Glomerular visceral epithelial cell (primary cell): ENCODE measurements at regions not wholly inside any gene's neighbourhood (a gene's known extent, or its start where the extent isn't known, plus 50 kb on each side); places are given as distances from the start of the nearest gene placed in this dataset.

ENCODE experiments used
- DNase-seq: peaks from one replicate; pipeline ENCODE4 v3.0.0-alpha.2; 2016; ENCODE audit errors: extremely low spot score

DNA sequence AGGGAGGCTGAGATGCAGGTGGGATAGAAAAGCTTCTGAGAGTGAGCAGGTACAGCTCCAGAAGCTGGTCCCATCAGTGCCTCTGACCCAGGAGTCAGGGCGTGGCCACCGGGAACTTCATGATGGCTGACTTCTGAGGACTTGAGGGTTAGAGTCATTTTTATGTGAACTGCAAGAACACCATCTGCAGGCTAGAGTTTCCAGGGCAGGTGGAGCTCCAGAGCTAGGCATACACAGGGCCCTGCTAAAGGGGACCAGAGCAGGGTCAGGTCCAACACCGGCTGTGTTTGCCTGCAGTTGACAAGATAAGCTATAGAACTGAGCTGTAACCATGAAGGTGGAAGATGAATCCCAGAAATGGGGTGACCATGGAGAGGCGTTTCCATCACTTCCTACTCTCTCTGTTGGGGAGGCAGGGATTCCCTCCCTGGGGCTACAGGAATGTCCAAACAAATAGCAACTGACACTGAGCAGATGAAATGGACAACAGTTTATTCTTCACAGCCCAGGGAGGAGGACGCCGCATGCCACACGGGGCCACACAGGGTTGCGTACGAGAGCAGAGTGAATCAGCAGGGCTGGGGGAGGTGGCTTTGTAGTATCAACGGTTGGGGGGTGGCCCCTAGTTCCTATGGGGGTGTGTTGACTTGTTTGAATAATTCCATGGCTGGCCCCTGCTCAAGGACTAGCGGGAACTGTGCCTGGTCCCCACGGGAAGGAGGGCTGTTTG is 77.6 kb upstream of the ZNF516 start:
- no peak for DNase-seq

DNA sequence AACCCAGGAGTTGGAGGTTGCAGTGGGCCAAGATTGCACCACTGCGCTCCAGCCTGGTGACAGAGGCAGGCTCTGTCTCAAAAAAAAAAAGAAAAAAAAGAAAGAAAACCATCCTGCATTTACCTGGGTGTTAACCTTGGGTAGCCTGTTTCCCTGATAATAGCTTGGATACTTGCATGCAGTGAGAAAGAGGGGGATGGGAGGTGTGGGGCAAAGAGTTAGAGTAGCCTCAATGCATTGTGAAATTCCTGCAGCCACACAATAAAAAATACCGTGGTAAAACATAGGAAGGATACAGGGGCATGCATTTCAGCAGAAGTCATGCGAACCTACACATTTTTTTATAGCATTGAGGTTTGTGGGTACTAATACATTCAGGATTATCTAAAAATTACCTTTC is 76.6 kb upstream of the ZNF516 start:
- no peak for DNase-seq

DNA sequence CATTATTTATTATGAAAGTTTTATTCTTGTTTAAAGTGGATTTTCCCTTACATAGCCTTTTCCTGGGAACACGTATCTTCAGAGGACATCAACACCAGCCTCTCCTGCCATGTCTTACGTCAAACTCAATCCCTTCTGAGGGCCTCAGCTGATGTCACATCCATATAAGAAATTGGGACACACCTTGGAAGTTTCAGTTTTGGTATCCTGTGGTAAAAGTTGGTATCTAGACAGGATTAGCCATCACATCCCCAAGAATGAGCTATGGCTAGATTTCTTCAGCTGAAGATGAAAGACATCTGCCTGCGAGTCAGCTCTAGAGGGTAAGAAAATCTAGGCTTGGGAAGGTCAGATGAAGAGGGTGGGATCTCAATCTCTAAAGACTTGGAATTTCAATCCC is 75.8 kb upstream of the ZNF516 start:
- DNase-seq: no peak

DNA sequence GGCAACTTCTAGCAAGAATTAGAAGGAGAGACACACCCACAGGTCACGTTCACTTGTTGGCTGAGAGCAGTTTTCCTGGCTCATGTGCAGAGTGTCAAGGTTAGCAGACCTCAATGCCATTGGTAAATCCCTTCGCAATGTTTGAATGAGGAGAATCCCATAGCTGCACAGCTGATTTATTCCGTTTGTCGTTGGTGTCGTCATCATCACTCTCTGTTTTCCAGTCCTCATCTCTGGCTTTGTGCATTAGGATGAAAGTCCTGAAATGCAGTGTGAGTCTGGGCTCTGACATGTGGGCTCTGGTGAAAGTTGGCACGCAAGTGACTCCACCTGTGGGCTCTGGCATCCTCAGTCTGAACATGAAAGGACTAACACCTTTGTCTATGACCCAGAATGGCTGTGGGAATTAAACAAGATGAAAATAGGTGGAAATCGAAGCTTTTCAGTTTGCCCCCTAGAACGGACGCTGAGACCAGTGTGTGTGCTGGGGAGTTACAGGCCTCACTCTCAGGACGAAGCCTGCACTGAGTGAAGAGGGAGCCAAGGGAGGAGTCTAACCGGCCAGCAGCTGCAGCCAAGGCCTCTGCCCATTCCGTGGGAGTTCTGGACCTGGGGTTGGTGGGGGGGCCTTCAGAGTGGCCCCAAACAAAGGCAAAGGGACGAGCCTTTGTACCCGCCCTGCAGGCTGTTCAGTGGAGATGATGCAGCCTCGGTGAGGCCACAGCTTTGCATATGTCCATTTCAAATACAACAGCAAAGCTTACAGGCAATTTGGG is 74.8 kb upstream of the ZNF516 start:
- DNase-seq: no peak

GRCh38 chr18:76568731-76569130 is 73.7 kb upstream of the ZNF516 start:
- no peak for DNase-seq

GRCh38 chr18:76567835-76568445 is 72.9 kb upstream of the ZNF516 start:
- DNase-seq: no peak

DNA sequence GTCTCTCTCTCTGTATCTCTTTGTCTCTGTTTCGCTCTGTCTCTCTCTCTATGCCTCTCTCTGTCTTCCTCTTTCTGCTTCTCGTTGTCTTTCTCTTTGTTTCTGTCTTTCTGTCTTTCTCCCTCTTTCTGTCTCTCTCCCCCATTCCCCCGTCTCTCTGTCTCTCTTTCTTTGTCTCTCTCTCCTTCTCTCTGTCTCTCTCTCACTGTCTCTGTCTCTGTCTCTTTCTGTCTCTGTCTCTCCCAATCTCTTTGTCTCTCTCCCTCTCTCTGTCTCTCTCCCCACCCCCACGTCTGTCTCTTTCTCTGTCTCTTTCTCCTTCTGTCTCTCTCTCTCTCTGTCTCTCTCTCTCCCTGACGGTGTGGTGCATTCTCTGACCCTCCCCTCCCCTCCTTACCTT is 71.9 kb upstream of the ZNF516 start:
- DNase-seq: no peak

GRCh38 chr18:76565238-76566173 is 70.5 kb upstream of the ZNF516 start:
- peak; percentile 83 for DNase-seq

DNA sequence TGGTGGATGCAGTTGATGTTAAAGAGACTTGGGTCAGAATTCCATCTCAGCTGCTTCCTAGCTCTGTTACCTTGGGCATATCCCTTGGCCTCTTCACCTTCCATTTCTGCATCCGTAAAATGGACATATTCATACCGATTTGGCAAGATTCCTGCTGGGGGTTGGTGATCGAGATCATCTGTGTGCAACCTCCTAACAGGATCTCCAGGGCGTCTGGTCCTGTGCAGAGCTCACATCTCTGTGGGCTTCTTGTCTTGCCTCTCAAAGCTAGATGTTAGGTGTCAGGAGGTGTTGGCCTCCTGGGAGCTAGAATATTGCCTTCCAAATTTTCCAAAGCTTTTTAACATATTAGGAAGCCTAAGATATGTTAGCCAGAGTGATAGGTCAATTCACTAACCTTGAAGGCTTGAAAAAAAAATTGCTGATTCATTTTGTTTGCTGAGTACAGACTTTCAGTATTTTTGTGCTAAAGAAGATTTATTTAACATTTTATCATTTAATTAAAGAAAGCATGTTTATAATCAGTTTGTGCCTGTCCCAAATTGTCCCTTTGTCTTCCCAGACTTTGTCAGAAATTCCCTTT is 69.7 kb upstream of the ZNF516 start:
- DNase-seq: no peak

DNA sequence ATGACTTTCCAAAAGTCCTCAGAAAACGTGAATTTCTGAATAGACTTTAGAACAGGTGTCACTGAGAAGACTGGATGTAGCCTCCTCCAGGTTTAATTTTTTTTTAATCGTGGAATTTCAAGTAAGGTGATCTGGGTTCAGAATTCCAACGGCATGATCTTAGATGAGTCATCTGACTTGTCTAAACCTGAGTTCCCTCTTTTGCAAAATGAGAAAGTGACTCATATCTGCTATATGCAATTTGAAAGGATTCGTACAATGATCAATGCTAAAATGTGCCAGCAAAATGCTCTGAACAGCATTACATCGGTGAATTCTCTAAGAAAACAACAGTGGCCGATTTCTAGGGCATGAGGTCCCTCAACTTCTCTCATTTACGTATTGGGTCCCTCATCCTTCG is 69.1 kb upstream of the ZNF516 start:
- peak; percentile 42 for DNase-seq

DNA sequence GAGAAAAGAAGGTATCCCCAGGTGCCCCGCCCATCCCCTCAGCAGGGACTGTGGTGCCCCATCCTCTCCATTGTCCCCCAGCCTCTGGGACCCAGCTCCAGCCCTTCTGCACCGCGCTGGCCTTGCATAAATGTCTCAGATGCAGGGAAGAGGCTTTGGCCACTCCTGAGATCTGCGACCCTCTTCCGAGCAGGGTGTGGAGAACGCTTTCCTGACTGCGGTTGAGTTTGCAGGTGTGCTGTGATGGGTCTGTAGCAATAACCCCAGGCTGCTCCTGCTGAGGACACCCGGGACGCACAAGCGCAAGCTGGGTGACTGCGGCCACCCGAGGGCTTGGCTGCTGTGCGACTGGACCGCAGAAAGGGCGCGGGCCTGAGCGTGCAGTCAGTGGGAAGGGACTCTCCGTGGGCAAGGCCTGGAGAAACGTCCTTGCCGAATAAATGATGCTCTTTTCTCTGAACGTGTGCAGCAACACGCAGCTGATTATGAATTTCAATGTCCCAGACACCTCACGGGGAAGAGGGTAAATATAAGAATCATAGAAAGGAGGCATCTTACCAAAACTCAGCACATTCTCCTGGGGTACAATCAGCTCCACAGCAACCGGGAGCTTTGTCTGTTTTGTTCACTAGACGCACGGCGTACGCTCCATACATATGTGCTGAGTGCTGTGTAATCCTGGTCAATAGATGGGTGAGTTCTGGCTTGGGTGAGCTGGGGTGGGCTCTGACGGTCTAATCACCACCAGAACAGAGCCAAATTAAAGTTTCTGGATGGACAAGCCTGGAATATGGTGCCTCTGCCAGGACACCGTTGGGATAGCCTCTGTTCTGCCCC is 67.5 kb upstream of the ZNF516 start:
- no peak for DNase-seq

DNA sequence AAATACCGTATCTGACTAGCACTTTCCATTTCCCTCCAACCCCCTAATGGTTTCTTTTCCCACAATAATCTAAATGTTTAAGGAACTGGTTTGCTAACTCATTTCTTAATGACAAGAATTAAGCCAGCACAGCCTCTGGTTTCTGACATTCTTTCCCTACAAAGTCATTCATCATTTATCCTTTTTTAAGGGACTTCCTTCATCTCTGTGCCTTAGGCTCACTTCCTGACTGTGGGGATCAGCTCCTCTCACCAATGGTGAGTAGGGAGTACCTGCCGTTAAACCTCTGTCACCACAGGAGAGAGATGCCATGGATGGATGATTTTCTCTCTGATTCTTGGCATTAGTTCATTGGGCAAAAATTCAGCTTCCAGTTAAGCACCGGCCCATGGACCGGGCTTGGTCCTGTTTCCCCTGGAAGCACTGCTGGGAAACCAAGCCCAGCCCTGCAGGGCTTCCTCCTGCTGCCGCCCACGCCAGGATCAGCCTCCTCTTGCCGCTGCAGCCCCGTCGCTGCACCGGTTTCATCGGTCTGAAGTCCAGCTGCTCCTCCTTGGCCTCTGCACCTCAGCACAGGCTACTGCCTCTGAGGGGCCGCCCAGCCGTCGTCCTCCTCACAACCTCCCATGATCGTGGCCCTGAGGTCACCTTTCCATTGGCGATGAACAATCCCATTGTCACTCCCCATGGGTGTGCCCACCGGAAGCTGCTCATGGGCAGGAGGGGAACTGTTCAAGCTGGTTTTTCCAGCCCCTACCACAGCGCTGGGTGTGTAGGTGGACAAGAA is 64.0 kb upstream of the ZNF516 start:
- DNase-seq: peak; percentile 53

- DNase-seq: peak; percentile 16
Observed at GRCh38 chr18:76557026-76557575, 62.1 kb upstream of the ZNF516 start.

- DNase-seq: no peak
Observed at GRCh38 chr18:76554547-76555222, 59.6 kb upstream of the ZNF516 start.

- DNase-seq: no peak
Observed at GRCh38 chr18:76553715-76554546, 58.9 kb upstream of the ZNF516 start.

DNA sequence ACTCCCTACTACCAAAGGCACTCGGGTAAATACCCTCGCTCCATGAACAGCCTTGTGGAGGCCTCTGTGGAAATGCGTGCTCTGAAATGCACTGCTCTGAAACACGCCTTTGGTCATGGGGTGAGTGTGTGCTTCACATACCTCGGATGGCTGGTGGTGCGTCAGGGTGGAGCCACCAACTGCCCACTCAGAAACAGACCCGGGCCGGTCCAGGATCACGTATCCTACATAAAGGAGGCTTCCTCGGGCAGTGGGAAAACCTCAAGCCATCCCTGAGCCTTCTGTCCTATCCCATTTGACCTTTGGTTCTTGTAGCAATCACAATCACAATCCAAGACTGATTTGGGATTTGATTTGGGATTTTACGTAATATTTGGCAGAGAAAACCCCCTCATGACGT is 53.5 kb upstream of the ZNF516 start:
- no peak for DNase-seq

- no peak for DNase-seq
Observed at GRCh38 chr18:76547296-76547695, 52.3 kb upstream of the ZNF516 start.

- no peak for DNase-seq
Observed at GRCh38 chr18:76546436-76546835, 51.4 kb upstream of the ZNF516 start.
